H1 (cell line): ENCODE measurements at regions not wholly inside any gene's neighbourhood (a gene's known extent, or its start where the extent isn't known, plus 50 kb on each side); places are given as distances from the start of the nearest gene placed in this dataset.

Experiments used
- CTCF ChIA-PET: fragments of 300-600 bp; sonication (Branson Sonifier 250); formaldehyde crosslinking; loops from one replicate; lab custom pipeline; 2021; ENCODE audit not compliant: partially characterized antibody; lab: Charles Lee
- POLR2A ChIA-PET: fragments of 300-600 bp; sonication (Branson Sonifier 250); formaldehyde crosslinking; loops from one replicate; lab custom pipeline; 2021; ENCODE audit warnings: inconsistent platforms; ENCODE audit not compliant: partially characterized antibody; lab: Charles Lee
- DNase-seq, 2 experiments: peaks; one replicate each; pipeline versions ENCODE4 v3.0.0 to v3.0.0-alpha.2; 2010 to 2022; ENCODE audit warnings: low spot score in 2 of 2, low read depth in 1 of 2, mixed read lengths in 1 of 2
- FAIRE-seq: peaks from 2 replicates; lab custom pipeline; 2011; peaks lifted over from hg19 to GRCh38; lab: Jason Lieb, UNC
- H2AFZ ChIP-seq: 2 replicates; pipeline ENCODE4 v1.8.1; 2012; ENCODE audit warnings: low read length, inconsistent platforms
- H2AK5ac ChIP-seq: 2 replicates; pipeline ENCODE4 v1.6.1; 2013; ENCODE audit warnings: low read depth, low read length
- H2BK120ac ChIP-seq: replicated peaks from 2 replicates; pipeline ENCODE3; 2013; ENCODE audit warnings: low read depth, low read length, inconsistent platforms
- H2BK12ac ChIP-seq: 2 replicates; pipeline ENCODE4 v1.6.1; 2013; ENCODE audit warnings: low read depth, low read length
- H2BK15ac ChIP-seq: 2 replicates; pipeline ENCODE4 v1.6.1; 2013; ENCODE audit warnings: low read length
- H2BK20ac ChIP-seq: 2 replicates; pipeline ENCODE4 v1.6.1; 2013; ENCODE audit warnings: low read length
- H2BK5ac ChIP-seq: 2 replicates; pipeline ENCODE4 v1.6.1; 2013; ENCODE audit warnings: low read depth, low read length
- H3K14ac ChIP-seq: 2 replicates; pipeline ENCODE4 v1.6.1; 2013; ENCODE audit warnings: inconsistent platforms; ENCODE audit not compliant: insufficient read length
- H3K18ac ChIP-seq: 2 replicates; pipeline ENCODE4 v1.6.1; 2013; ENCODE audit warnings: low read length; ENCODE audit errors: extremely low read depth
- H3K23ac ChIP-seq: 2 replicates; pipeline ENCODE4 v1.6.1; 2013; ENCODE audit warnings: inconsistent platforms; ENCODE audit not compliant: insufficient read length
- H3K23me2 ChIP-seq: 2 replicates; pipeline ENCODE4 v1.6.1; 2013; ENCODE audit warnings: low read depth, low read length
- H3K27ac ChIP-seq: 2 replicates; pipeline ENCODE4 v1.6.1; 2011; ENCODE audit warnings: low read depth, low read length, inconsistent platforms
- H3K27me3 ChIP-seq, 4 experiments: replicated peaks in 1 of 4; 1 replicate in 1 of 4; 2 replicates in 3 of 4; pipeline versions ENCODE4 v1.6.1 to v1.8.1; 2011 to 2013; ENCODE audit warnings: low read length in 3 of 4, mild to moderate bottlenecking in 3 of 4, inconsistent platforms in 2 of 4, mixed read lengths in 2 of 4, moderate library complexity in 1 of 4; ENCODE audit not compliant: control insufficient read depth in 3 of 4, insufficient read depth in 3 of 4; ENCODE audit errors: extremely low read depth in 1 of 4
- H3K36me3 ChIP-seq, 4 experiments: 2 replicates each; pipeline versions ENCODE4 v1.6.1 to v1.8.1; 2011 to 2013; ENCODE audit warnings: mild to moderate bottlenecking in 4 of 4, low read length in 3 of 4, moderate library complexity in 2 of 4, control low read depth in 1 of 4, inconsistent platforms in 1 of 4; ENCODE audit not compliant: insufficient read depth in 4 of 4, control insufficient read depth in 2 of 4
- H3K4ac ChIP-seq: replicated peaks from 2 replicates; pipeline ENCODE3; 2013; ENCODE audit warnings: low read length, low read depth, mixed read lengths, inconsistent platforms; ENCODE audit not compliant: insufficient read length
- H3K4me1 ChIP-seq, 4 experiments: replicated peaks in 1 of 4; 1 replicate in 1 of 4; 2 replicates in 3 of 4; pipeline versions ENCODE4 v1.6.1 to v1.8.1; 2011 to 2013; ENCODE audit warnings: low read length in 3 of 4, inconsistent platforms in 2 of 4, mixed read lengths in 1 of 4; ENCODE audit not compliant: insufficient read depth in 4 of 4, control insufficient read depth in 3 of 4
- H3K4me2 ChIP-seq, 2 experiments: 2 replicates each; pipeline versions ENCODE4 v1.6.1 to v1.8.1; 2011 to 2013; ENCODE audit warnings: low read depth in 2 of 2, low read length in 2 of 2, control low read depth in 1 of 2, inconsistent platforms in 1 of 2, mild to moderate bottlenecking in 1 of 2; ENCODE audit not compliant: insufficient read depth in 1 of 2
- H3K4me3 ChIP-seq, 4 experiments: fragments of 200-600, 300-600 bp in 1 of 4; sonication (generic), shearing (Covaris generic), sonication (Bioruptor Twin) in 1 of 4; 2 replicates each; pipeline versions ENCODE4 v1.5.1 to v1.8.1; 2011 to 2016; ENCODE audit warnings: low read length in 4 of 4, low read depth in 3 of 4, control low read depth in 2 of 4, inconsistent platforms in 2 of 4, mild to moderate bottlenecking in 2 of 4, mixed read lengths in 1 of 4, moderate library complexity in 1 of 4; ENCODE audit not compliant: insufficient read depth in 2 of 4; ENCODE audit errors: extremely low read depth in 1 of 4
- H3K56ac ChIP-seq: replicated peaks from 2 replicates; pipeline ENCODE3; 2013; ENCODE audit warnings: low read depth, mild to moderate bottlenecking, mixed read lengths, low read length, inconsistent platforms; ENCODE audit not compliant: insufficient read length
- H3K79me1 ChIP-seq: 2 replicates; pipeline ENCODE4 v1.6.1; 2013; ENCODE audit warnings: low read depth, low read length, control low read depth
- H3K79me2 ChIP-seq, 2 experiments: 2 replicates each; pipeline versions ENCODE4 v1.6.1 to v1.8.1; 2012 to 2013; ENCODE audit warnings: low read length in 2 of 2, mild to moderate bottlenecking in 2 of 2, inconsistent platforms in 1 of 2; ENCODE audit not compliant: insufficient read depth in 2 of 2, control insufficient read depth in 1 of 2
- H3K9ac ChIP-seq, 4 experiments: replicated peaks in 1 of 4; 1 replicate in 1 of 4; 2 replicates in 3 of 4; pipeline versions ENCODE4 v1.6.1 to v1.8.1; 2011 to 2013; ENCODE audit warnings: low read depth in 3 of 4, low read length in 3 of 4, control low read depth in 2 of 4, mild to moderate bottlenecking in 2 of 4, moderate library complexity in 2 of 4, inconsistent platforms in 1 of 4; ENCODE audit errors: extremely low read depth in 1 of 4
- H3K9me3 ChIP-seq, 2 experiments: 2 replicates each; pipeline versions ENCODE4 v1.6.1 to v1.8.1; 2012 to 2013; ENCODE audit warnings: mild to moderate bottlenecking in 2 of 2, moderate library complexity in 2 of 2, control low read depth in 1 of 2, inconsistent platforms in 1 of 2, low read depth in 1 of 2, low read length in 1 of 2, mixed read lengths in 1 of 2; ENCODE audit not compliant: insufficient read depth in 2 of 2
- H4K20me1 ChIP-seq, 2 experiments: replicated peaks in 1 of 2; 2 replicates each; pipeline versions ENCODE3 to v1.8.1; 2011 to 2013; ENCODE audit warnings: inconsistent platforms in 2 of 2, low read length in 2 of 2, mild to moderate bottlenecking in 1 of 2; ENCODE audit not compliant: insufficient read depth in 2 of 2, control insufficient read depth in 1 of 2
- H4K5ac ChIP-seq: 2 replicates; pipeline ENCODE4 v1.6.1; 2013; ENCODE audit warnings: low read length, low read depth, mixed read lengths, inconsistent platforms; ENCODE audit not compliant: insufficient read length
- H4K8ac ChIP-seq: 2 replicates; pipeline ENCODE4 v1.8.0; 2013; ENCODE audit warnings: mild to moderate bottlenecking, moderate library complexity, low read length, inconsistent platforms; ENCODE audit not compliant: insufficient read depth; ENCODE audit errors: extremely low read depth
- H4K91ac ChIP-seq: replicated peaks from 2 replicates; pipeline ENCODE3; 2013; ENCODE audit warnings: low read length, mixed read lengths, inconsistent platforms; ENCODE audit not compliant: insufficient read length
- ASH2L ChIP-seq: fragments of 200-600, 300-600 bp; sonication (generic); IDR thresholded peaks from one replicate; pipeline ENCODE4 v1.7.1; 2017; ENCODE audit warnings: low read length
- JUND ChIP-seq: IDR thresholded peaks from 2 replicates; pipeline ENCODE4 v1.6.1; 2011; ENCODE audit warnings: mild to moderate bottlenecking, improper control_type of control experiment, low read length
- MAFK ChIP-seq: IDR thresholded peaks from 2 replicates; pipeline ENCODE4 v1.6.1; 2012; ENCODE audit warnings: low read depth, mild to moderate bottlenecking, improper control_type of control experiment, low read length
- NANOG ChIP-seq: IDR thresholded peaks from 2 replicates; pipeline ENCODE4 v1.6.1; 2011; ENCODE audit warnings: low read length, low read depth, mild to moderate bottlenecking, inconsistent platforms; ENCODE audit not compliant: insufficient read depth, poor library complexity, severe bottlenecking
- RAD21 ChIP-seq, 2 experiments: IDR thresholded peaks in 1 of 2; conservative IDR thresholded peaks in 1 of 2; 2 replicates each; pipeline ENCODE4 v1.6.1; 2011; ENCODE audit warnings: low read depth in 2 of 2, low read length in 2 of 2, improper control_type of control experiment in 1 of 2, inconsistent platforms in 1 of 2, mild to moderate bottlenecking in 1 of 2, moderate library complexity in 1 of 2
- RBBP5 ChIP-seq: IDR thresholded peaks from 2 replicates; pipeline ENCODE4 v1.7.1; 2012; ENCODE audit warnings: low read depth, mild to moderate bottlenecking, inconsistent platforms, low read length, moderate library complexity, borderline replicate concordance
- RXRA ChIP-seq: IDR thresholded peaks from 2 replicates; pipeline ENCODE4 v1.6.1; 2011; ENCODE audit warnings: low read depth, mild to moderate bottlenecking, low read length, moderate library complexity; ENCODE audit not compliant: insufficient read depth
- SIRT6 ChIP-seq: IDR thresholded peaks from one replicate; pipeline ENCODE4 v1.7.1; 2012; ENCODE audit warnings: low read length, inconsistent platforms
- SP1 ChIP-seq: IDR thresholded peaks from 2 replicates; pipeline ENCODE4 v1.6.1; 2011; ENCODE audit warnings: low read depth, low read length
- TAF7 ChIP-seq: optimal IDR thresholded peaks from 2 replicates; pipeline ENCODE3; 2011; ENCODE audit warnings: low read depth, mild to moderate bottlenecking, inconsistent platforms, low read length, moderate library complexity, borderline replicate concordance
- WGBS, 2 experiments: shearing (Covaris generic) in 1 of 2; methylation state at CpG; one replicate each; pipeline versions ENCODE4 v1.1.6 to v1.1.7; 2013 to 2015; ENCODE audit warnings: low lambda C conversion rate in 2 of 2, mixed read lengths in 2 of 2, inconsistent platforms in 1 of 2, low coverage in 1 of 2, missing lambda C conversion rate in 1 of 2; ENCODE audit not compliant: insufficient replicate concordance in 2 of 2, insufficient coverage in 1 of 2, insufficient read length in 1 of 2; ENCODE audit errors: extremely low coverage in 1 of 2, missing lambda C conversion rate in 1 of 2; 5-methylcytosine and 5-hydroxymethylcytosine counted together
- TF ChIP-seq, protein P1 (sequence below): IDR thresholded peaks from 2 replicates; pipeline ENCODE4 v1.6.1; 2012; ENCODE audit warnings: low read length, inconsistent platforms

DNA sequence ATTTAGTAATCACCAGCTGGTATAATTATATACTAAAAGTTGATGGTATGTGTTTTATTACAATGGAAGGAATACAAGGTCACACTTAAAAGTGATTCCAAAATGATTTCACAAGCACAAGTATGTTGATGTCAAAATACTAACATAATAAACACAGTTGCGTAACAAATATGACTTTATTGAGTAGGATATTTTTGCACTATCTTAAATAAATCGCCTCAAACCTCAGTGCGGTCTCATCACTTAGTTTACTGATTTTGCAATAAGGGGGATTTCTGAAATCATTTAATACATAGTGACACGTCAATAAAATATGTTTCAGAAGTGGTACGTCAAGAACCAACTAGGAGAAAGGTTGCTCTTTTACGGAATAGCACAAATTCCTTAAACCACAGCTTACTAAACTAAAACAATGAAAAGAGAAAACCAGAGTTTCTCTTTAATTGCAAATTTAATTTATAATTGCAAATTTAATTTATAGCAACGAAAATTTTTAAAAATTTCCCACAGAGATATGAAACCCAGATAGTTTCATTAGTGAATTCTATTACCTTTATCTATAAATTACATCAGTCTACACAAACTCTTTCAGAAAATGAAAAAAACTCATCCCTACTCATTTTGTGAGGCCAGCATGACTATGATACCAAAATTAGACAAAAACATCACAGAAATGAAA is 304.0 kb upstream of the REG3G start:
- H3K23me2 ChIP-seq: no peaks in the 10 kb centered on the region
- H3K56ac ChIP-seq: no peak overlapping the region
- no peak overlapping the region for H2BK5ac ChIP-seq
- H3K14ac ChIP-seq: no peak overlapping the region
- H3K27me3 ChIP-seq: no peaks in the 10 kb centered on the region
- no peaks in the 10 kb centered on the region for H3K79me1 ChIP-seq
- no peak overlapping the region for H4K91ac ChIP-seq
- H3K18ac ChIP-seq: no peak overlapping the region
- no peak overlapping the region for H3K23ac ChIP-seq
- no peak overlapping the region for H4K5ac ChIP-seq
- no peaks in the 10 kb centered on the region for H3K79me2 ChIP-seq
- no peaks in the 10 kb centered on the region for H4K20me1 ChIP-seq
- H3K36me3 ChIP-seq: no peaks in the 10 kb centered on the region
- no peak overlapping the region for H2AFZ ChIP-seq
- H3K9me3 ChIP-seq: no peaks in the 10 kb centered on the region
- H3K4me1 ChIP-seq: no peaks in the 10 kb centered on the region
- no peak overlapping the region for H3K9ac ChIP-seq
- no peak overlapping the region for H3K27ac ChIP-seq
- no peak overlapping the region for H2BK20ac ChIP-seq
- no peak overlapping the region for H2BK12ac ChIP-seq
- no peak overlapping the region for H3K4ac ChIP-seq
- H2BK15ac ChIP-seq: no peak overlapping the region
- H2AK5ac ChIP-seq: no peak overlapping the region
- H3K4me3 ChIP-seq: no peak overlapping the region
- ChIA-PET POLR2A (no interaction called here), CTCF (no interaction called here)
- H2BK120ac ChIP-seq: no peak overlapping the region
- DNase-seq (no peak), FAIRE-seq (no peak)
- H3K4me2 ChIP-seq: no peak overlapping the region
- whole genome bisulfite sequencing, 2 experiments: 91% methylated on average over 7 of the region's 7 CpGs; no CpG with 5 or more reads in 1 of the 2 experiments
- no peak overlapping the region for H4K8ac ChIP-seq
- TF ChIP-seq MAFK: no peak
- TF ChIP-seq RXRA: no peak
- TF ChIP-seq SIRT6: no peak
- no peak for TF ChIP-seq JUND
- no peak for TF ChIP-seq TAF7
- no peak for TF ChIP-seq ASH2L
- TF ChIP-seq SP1: no peak
- TF ChIP-seq NANOG: no peak
- TF ChIP-seq, protein P1, sequence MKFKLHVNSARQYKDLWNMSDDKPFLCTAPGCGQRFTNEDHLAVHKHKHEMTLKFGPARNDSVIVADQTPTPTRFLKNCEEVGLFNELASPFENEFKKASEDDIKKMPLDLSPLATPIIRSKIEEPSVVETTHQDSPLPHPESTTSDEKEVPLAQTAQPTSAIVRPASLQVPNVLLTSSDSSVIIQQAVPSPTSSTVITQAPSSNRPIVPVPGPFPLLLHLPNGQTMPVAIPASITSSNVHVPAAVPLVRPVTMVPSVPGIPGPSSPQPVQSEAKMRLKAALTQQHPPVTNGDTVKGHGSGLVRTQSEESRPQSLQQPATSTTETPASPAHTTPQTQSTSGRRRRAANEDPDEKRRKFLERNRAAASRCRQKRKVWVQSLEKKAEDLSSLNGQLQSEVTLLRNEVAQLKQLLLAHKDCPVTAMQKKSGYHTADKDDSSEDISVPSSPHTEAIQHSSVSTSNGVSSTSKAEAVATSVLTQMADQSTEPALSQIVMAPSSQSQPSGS: no peak
- no peak for TF ChIP-seq RAD21 (IDR thresholded peaks at IDR 0.05 in 1 of 2, conservative IDR thresholded peaks at IDR 0.05 in 1 of 2; ENCODE audit: low read depth in 2 of 2, low read length in 2 of 2)
- no peak for TF ChIP-seq RBBP5
